Vagina (tissue), 2 donors: ENCODE measurements at regions not wholly inside any gene's neighbourhood (a gene's known extent, or its start where the extent isn't known, plus 50 kb on each side); places are given as distances from the start of the nearest gene placed in this dataset.

Experiments used
- CTCF ChIP-seq, 3 experiments: fragments of 450-650 bp in 2 of 3; fragments of 200-600 bp in 1 of 3; sonication (generic) in 1 of 3; IDR thresholded peaks; one replicate each; pipeline ENCODE4 v1.5.1; 2017 to 2019; ENCODE audit warnings: antibody characterized with exemption in 3 of 3, mild to moderate bottlenecking in 2 of 3, moderate library complexity in 2 of 3
- POLR2A ChIP-seq, 2 donors: fragments of 450-650 bp; IDR thresholded peaks; one replicate each; pipeline ENCODE4 v1.6.1; 2017; ENCODE audit warnings: antibody characterized with exemption in 2 of 2, mild to moderate bottlenecking in 2 of 2, moderate library complexity in 2 of 2
- POLR2AphosphoS5 ChIP-seq, 2 donors: sonication (generic); formaldehyde crosslinking; IDR thresholded peaks; one replicate each; pipeline ENCODE4 v1.9.0; 2017; ENCODE audit warnings: antibody characterized with exemption in 2 of 2, mild to moderate bottlenecking in 2 of 2, low read depth in 1 of 2; ENCODE audit not compliant: insufficient read depth in 1 of 2

DNA sequence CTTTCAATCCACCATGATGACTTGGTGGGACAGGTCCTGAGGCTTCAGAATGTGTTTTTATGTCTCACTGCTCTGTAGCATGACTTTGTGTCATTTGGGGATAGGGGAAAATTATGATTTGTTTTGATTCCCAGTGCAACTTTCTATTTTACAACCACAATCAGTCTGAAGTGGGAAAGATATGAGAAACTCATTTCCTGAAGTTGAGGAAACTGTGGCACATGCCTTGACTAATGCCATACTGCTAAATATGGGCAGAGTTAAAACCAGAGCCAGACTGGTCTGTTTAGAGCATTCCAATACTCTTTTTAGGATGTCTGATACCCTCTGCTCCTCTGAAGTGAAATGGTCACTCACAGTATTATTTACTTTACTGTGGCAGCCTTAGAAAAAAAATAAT, 307.7 kb downstream of the ADRA2A start:
- TF ChIP-seq POLR2A (IDR thresholded peaks at IDR 0.05) (no peak), CTCF (IDR thresholded peaks at IDR 0.05) (no peak), POLR2AphosphoS5 (IDR thresholded peaks at IDR 0.05; ENCODE audit: insufficient read depth in 1 of 2, low read depth in 1 of 2) (no peak)
